Vagina (tissue), 2 donors: ENCODE measurements at regions not wholly inside any gene's neighbourhood (a gene's known extent, or its start where the extent isn't known, plus 50 kb on each side); places are given as distances from the start of the nearest gene placed in this dataset.

ENCODE experiments used
- CTCF ChIP-seq, 3 experiments: fragments of 450-650 bp in 2 of 3; fragments of 200-600 bp in 1 of 3; sonication (generic) in 1 of 3; IDR thresholded peaks; one replicate each; pipeline ENCODE4 v1.5.1; 2017 to 2019; ENCODE audit warnings: antibody characterized with exemption in 3 of 3, mild to moderate bottlenecking in 2 of 3, moderate library complexity in 2 of 3
- POLR2A ChIP-seq, 2 donors: fragments of 450-650 bp; IDR thresholded peaks; one replicate each; pipeline ENCODE4 v1.6.1; 2017; ENCODE audit warnings: antibody characterized with exemption in 2 of 2, mild to moderate bottlenecking in 2 of 2, moderate library complexity in 2 of 2

DNA sequence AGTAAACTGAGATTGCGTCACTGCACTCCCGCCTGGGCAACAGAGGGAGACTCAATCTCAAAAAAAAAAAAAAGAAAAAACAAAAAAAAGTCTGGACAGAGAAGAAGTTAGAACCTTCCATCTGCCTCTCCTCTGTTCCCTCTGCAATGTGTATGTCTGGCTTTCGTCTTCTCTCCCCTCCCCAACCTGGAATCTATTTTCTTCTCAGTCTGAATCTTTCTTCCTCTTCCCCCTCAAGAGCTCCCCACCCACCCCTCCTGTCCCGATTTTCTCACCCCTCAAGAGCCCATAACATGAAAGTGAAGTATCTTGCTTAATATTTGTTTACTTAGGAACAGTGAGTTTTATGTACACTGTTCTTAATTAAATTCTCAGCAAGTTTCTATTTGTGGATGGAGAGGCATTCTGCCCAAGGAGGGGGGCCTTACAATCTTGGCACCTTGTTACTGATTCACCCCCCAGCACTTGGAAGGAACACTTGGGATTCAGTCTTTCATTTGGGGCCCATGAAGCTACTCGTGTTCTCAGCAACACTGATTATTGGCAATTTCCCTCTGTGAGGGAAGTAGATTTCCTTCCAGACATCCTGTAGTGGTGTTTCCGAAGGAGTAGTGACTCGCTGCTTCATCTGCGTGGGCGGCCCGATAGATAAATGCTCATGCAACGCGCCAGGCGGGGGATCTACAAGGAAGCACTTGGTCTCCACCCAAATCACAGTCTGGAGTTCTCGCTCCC is 69.3 kb upstream of the SRSF6 start:
- no peak for TF ChIP-seq CTCF (IDR thresholded peaks at IDR 0.05)
- TF ChIP-seq POLR2A (IDR thresholded peaks at IDR 0.05) = no peak
